Activated naive CD8-positive, alpha-beta T cell treated with anti-CD3 and anti-CD28 coated beads, Interleukin-2, amount 50 U/mL, for 16 hours (primary cell): ENCODE measurements at regions not wholly inside any gene's neighbourhood (a gene's known extent, or its start where the extent isn't known, plus 50 kb on each side); places are given as distances from the start of the nearest gene placed in this dataset.

Experiments
- DNase-seq: peaks from one replicate; pipeline ENCODE4 v3.0.0-alpha.2; 2020; ENCODE audit warnings: low read depth, low spot score

- DNase-seq = no peak
Measured at GRCh38 chr18:42394238-42394637, 439.2 kb downstream of the PIK3C3 start.

GRCh38 chr18:42401131-42401673 is 446.2 kb downstream of the PIK3C3 start:
- no peak for DNase-seq

- DNase-seq = no peak
Measured at GRCh38 chr18:42404151-42404550, 449.1 kb downstream of the PIK3C3 start.

GRCh38 chr18:42409005-42409404 is 454.0 kb downstream of the PIK3C3 start:
- no peak for DNase-seq

GRCh38 chr18:42412281-42412680 is 457.2 kb downstream of the PIK3C3 start:
- DNase-seq = no peak

GRCh38 chr18:42412896-42413295 is 457.9 kb downstream of the PIK3C3 start:
- no peak for DNase-seq

GRCh38 chr18:42413870-42414269 is 458.8 kb downstream of the PIK3C3 start:
- DNase-seq = no peak

- no peak for DNase-seq
Measured at GRCh38 chr18:42414756-42415454, 459.9 kb downstream of the PIK3C3 start.

GRCh38 chr18:42417189-42417588 is 462.2 kb downstream of the PIK3C3 start:
- DNase-seq = no peak

GRCh38 chr18:42418121-42418520 is 463.1 kb downstream of the PIK3C3 start:
- DNase-seq = no peak

- DNase-seq = no peak
Measured at GRCh38 chr18:42425025-42425424, 470.0 kb downstream of the PIK3C3 start.

GRCh38 chr18:42426496-42427015 is 471.5 kb downstream of the PIK3C3 start:
- DNase-seq = no peak

- DNase-seq = no peak
Measured at GRCh38 chr18:42429196-42429595, 474.2 kb downstream of the PIK3C3 start.

GRCh38 chr18:42436222-42436765 is 481.3 kb downstream of the PIK3C3 start:
- DNase-seq = no peak

GRCh38 chr18:42437001-42437400 is 482.0 kb downstream of the PIK3C3 start:
- DNase-seq = no peak

GRCh38 chr18:42437646-42438045 is 482.6 kb downstream of the PIK3C3 start:
- no peak for DNase-seq

- DNase-seq = no peak
Measured at GRCh38 chr18:42442656-42443055, 487.6 kb downstream of the PIK3C3 start.

- no peak for DNase-seq
Measured at GRCh38 chr18:42444349-42444748, 489.3 kb downstream of the PIK3C3 start.

GRCh38 chr18:42445359-42445758 is 490.3 kb downstream of the PIK3C3 start:
- no peak for DNase-seq

GRCh38 chr18:42446195-42446594 is 491.2 kb downstream of the PIK3C3 start:
- DNase-seq = no peak

- DNase-seq = no peak
Measured at GRCh38 chr18:42447688-42448087, 492.7 kb downstream of the PIK3C3 start.

GRCh38 chr18:42458226-42458625 is 503.2 kb downstream of the PIK3C3 start:
- DNase-seq = no peak

- no peak for DNase-seq
Measured at GRCh38 chr18:42459873-42460272, 504.8 kb downstream of the PIK3C3 start.
